GM12892 (cell line): ENCODE measurements at regions not wholly inside any gene's neighbourhood (a gene's known extent, or its start where the extent isn't known, plus 50 kb on each side); places are given as distances from the start of the nearest gene placed in this dataset.

ENCODE experiments used
- POLR2A ChIP-seq: IDR thresholded peaks from 2 replicates; pipeline ENCODE4 v1.6.1; 2011; ENCODE audit warnings: low read depth, low read length, control low read depth
- POLR2AphosphoS5 ChIP-seq: IDR thresholded peaks from 2 replicates; pipeline ENCODE4 v1.6.1; 2011; ENCODE audit warnings: low read depth, low read length, control low read depth
- TAF1 ChIP-seq: IDR thresholded peaks from 2 replicates; pipeline ENCODE4 v1.6.1; 2011; ENCODE audit warnings: low read depth, mild to moderate bottlenecking, control low read depth, low read length, borderline replicate concordance

GRCh38 chr3:104820959-104821358, 545.8 kb upstream of the ALCAM start:
- TF ChIP-seq TAF1: no peak
- TF ChIP-seq POLR2A: no peak
- no peak for TF ChIP-seq POLR2AphosphoS5
